ENCODE measurements at regions not wholly inside any gene's neighbourhood (a gene's known extent, or its start where the extent isn't known, plus 50 kb on each side); places are given as distances from the start of the nearest gene placed in this dataset.
"Not testable (repeated sequence)": the region's sequence is repeated elsewhere in the genome, so short reads cannot be mapped to it uniquely, and the experiment has no call there.

DNA sequence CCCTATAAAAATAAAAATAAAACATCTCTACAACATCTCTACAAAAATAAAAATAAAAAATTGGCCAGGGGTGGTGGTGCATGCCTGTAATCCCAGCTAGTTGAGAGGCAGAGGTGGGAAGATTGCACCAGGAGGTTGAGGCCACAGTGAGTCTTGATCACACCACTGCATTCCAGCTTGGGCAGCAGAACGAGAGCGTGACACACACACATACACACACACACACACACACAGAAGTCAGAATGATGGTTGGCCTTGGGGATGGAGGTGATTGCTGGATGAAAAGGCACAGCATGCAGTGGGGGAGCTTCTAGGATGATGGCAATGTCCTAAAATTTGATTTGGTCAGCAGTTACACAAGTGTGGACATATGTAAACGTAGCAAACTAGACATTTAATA lies 69.7 kb upstream of the SOD1 start:
- Histone ChIP-seq H3K27ac (no peak overlapping the region), H3K36me3 (no peaks in the 10 kb centered on the region), H3K4me1 (peaks cover 0 to 9% (median 0%) of the 10 kb centered on the region in 12 donors), H3K4me3 (no peak overlapping the region), H3K9me3 (no peaks in the 10 kb centered on the region), H3K27me3 (no peaks in the 10 kb centered on the region)
- DNase-seq (no peak), ATAC-seq (no peak)
- no peak for TF ChIP-seq POLR2A (IDR thresholded peaks at IDR 0.05)
- 74 to 90% (median 77%) methylated on average over 3 of the region's 3 CpGs for WGBS, 4 donors
- intact Hi-C loops (cut with DNase I) = loop anchor here in 2 of 10 donors (10.0 kb wide), 2 partner anchors 245 to 485 kb away; partner anchors contain the start of gene TIAM1 (in 2 of the 2)

DNA sequence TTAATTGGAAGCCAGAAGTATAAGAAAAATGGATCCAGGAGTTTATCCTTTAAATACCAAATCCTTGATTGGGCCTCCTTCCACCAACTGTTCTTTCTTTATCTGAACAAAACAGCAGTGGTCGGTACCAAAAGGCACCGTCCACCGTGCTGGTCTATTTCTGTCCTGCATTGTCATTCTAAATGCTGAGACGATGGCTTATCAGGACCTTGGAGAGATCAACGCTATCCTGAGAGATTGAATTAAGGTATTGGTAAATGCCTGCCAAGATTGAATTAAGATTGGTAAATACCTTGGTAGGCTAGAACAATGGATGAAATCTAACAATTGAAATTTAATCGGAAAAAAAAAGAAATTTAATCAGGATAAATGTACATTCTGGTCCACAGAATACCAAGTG lies 73.4 kb upstream of the SOD1 start:
- no peaks in the 10 kb centered on the region for H3K36me3 ChIP-seq
- H3K9me3 ChIP-seq = no peaks in the 10 kb centered on the region
- DNase-seq = no peak
- intact Hi-C loops (cut with DNase I) = loop anchor here in 2 of 10 donors (10.0 kb wide), 2 partner anchors 241 to 481 kb away; partner anchors contain the start of gene TIAM1 (in 1 of the 2)
- WGBS, 4 donors = 30 to 50% (median 42%) methylated on average over 6 of the region's 6 CpGs
- TF ChIP-seq, protein P1, sequence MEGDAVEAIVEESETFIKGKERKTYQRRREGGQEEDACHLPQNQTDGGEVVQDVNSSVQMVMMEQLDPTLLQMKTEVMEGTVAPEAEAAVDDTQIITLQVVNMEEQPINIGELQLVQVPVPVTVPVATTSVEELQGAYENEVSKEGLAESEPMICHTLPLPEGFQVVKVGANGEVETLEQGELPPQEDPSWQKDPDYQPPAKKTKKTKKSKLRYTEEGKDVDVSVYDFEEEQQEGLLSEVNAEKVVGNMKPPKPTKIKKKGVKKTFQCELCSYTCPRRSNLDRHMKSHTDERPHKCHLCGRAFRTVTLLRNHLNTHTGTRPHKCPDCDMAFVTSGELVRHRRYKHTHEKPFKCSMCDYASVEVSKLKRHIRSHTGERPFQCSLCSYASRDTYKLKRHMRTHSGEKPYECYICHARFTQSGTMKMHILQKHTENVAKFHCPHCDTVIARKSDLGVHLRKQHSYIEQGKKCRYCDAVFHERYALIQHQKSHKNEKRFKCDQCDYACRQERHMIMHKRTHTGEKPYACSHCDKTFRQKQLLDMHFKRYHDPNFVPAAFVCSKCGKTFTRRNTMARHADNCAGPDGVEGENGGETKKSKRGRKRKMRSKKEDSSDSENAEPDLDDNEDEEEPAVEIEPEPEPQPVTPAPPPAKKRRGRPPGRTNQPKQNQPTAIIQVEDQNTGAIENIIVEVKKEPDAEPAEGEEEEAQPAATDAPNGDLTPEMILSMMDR (IDR thresholded peaks at IDR 0.05) = no peak
- TF ChIP-seq POLR2A (IDR thresholded peaks at IDR 0.05) = no peak
- H3K4me1 ChIP-seq = no peaks in the 10 kb centered on the region
- no peak overlapping the region for H3K27ac ChIP-seq
- no peaks in the 10 kb centered on the region for H3K27me3 ChIP-seq
- no peak overlapping the region for H3K4me3 ChIP-seq
- ATAC-seq = no peak

DNA sequence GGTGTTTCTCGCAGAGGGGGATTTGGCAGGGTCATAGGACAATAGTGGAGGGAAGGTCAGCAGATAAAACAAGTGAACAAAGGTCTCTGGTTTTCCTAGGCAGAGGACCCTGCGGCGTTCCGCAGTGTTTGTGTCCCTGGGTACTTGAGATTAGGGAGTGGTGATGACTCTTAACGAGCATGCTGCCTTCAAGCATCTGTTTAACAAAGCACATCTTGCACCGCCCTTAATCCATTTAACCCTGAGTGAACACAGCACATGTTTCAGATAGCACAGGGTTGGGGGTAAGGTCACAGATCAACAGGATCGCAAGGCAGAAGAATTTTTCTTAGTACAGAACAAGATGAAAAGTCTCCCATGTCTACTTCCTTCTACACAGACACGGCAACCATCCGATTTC lies 75.6 kb upstream of the SOD1 start:
- not testable (repeated sequence) for H3K4me1 ChIP-seq, H3K27me3 ChIP-seq, H3K36me3 ChIP-seq, DNase-seq, ATAC-seq, H3K27ac ChIP-seq, H3K9me3 ChIP-seq, H3K4me3 ChIP-seq
- WGBS, 4 donors = 71 to 76% (median 74%) methylated on average over 6 to 8 of the region's 9 CpGs
- intact Hi-C loops (cut with DNase I) = loop anchor here in 4 of 10 donors (5.0 to 10.0 kb wide), 4 partner anchors 239 to 482 kb away; partner anchors contain the start of gene TIAM1 (in 1 of the 4)

DNA sequence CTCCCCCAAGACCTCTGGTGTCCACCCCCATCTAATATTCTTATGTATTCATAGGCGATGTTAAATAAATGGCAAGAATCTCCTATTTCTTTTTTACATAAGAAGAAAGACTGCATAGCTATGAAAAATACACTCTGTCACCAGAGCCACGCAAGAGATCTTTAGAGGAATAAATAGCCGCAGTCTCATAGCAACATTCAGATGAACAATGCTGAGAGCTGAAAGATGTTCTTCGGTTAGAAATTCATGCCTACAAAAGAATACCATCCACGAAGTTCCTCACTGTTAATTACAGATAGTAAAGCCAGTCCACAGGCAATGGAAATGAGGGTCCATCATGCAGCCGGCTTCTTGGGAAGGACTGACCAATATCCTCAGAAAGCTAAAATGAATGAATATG lies 76.0 kb upstream of the SOD1 start:
- H3K4me3 ChIP-seq = no peak overlapping the region
- no peaks in the 10 kb centered on the region for H3K27me3 ChIP-seq
- TF ChIP-seq, protein P1 (IDR thresholded peaks at IDR 0.05) = no peak
- TF ChIP-seq POLR2A (IDR thresholded peaks at IDR 0.05) = no peak
- 85 to 89% (median 87%) methylated on average over 6 of the region's 6 CpGs for WGBS, 4 donors
- no peak for ATAC-seq
- intact Hi-C loops (cut with DNase I) = loop anchor here in 4 of 10 donors (5.0 to 10.0 kb wide), 4 partner anchors 239 to 481 kb away; partner anchors contain the start of gene TIAM1 (in 1 of the 4)
- H3K27ac ChIP-seq = no peak overlapping the region
- no peak for DNase-seq
- H3K9me3 ChIP-seq = no peaks in the 10 kb centered on the region
- peaks cover 0 to 3% (median 0%) of the 10 kb centered on the region in 12 donors for H3K4me1 ChIP-seq
- H3K36me3 ChIP-seq = no peaks in the 10 kb centered on the region

DNA sequence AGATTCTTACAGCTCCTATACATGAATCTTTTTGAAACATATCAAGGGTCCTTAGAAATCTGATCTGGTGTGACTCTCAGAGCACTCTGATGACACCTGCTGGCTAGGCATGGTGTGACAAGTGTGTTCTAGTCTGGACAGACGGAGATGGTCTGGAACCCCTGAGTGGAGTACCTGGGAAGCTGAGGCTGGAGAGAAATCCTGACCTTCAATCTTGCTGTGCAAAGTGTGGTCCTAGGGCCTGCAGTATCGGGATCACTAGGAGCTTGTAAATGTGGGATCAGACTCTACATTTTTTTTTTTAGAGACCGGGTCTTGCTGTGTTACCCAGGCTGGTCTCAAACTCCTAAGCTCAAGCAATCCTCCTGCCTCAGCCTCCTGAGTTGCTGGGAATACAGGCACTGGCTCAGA lies 78.6 kb upstream of the SOD1 start:
- Histone ChIP-seq H3K9me3 (no peaks in the 10 kb centered on the region), H3K4me3 (no peak overlapping the region), H3K27me3 (no peaks in the 10 kb centered on the region), H3K36me3 (no peaks in the 10 kb centered on the region), H3K4me1 (peaks cover 0 to 5% (median 0%) of the 10 kb centered on the region in 12 donors), H3K27ac (no peak overlapping the region)
- DNase-seq (peak; percentile 41 to 74 (median 53)), ATAC-seq (peak in 3 of 4 donors; percentile 69 to 81 (median 76))
- TF ChIP-seq, protein P1 (IDR thresholded peaks at IDR 0.05) = peak; percentile 68 to 90 (median 76)
- no peak for TF ChIP-seq POLR2A (IDR thresholded peaks at IDR 0.05)
- intact Hi-C loops (cut with DNase I) = loop anchor here in 9 of 10 donors (1.0 to 10.0 kb wide), 6 partner anchors 236 to 479 kb away; partner anchors contain the start of gene TIAM1 (in 1 of the 9)
- WGBS, 4 donors = 34 to 48% (median 43%) methylated on average over 3 of the region's 3 CpGs
